AG09309 (cell line): ENCODE measurements at regions not wholly inside any gene's neighbourhood (a gene's known extent, or its start where the extent isn't known, plus 50 kb on each side); places are given as distances from the start of the nearest gene placed in this dataset.

ENCODE experiments used
- DNase-seq: peaks from one replicate; pipeline ENCODE4 v3.0.0-alpha.2; 2010; ENCODE audit warnings: low read depth
- H3K4me3 ChIP-seq: 2 replicates; pipeline ENCODE4 v1.5.1; 2011; ENCODE audit warnings: mild to moderate bottlenecking, low read depth, low read length, moderate library complexity; ENCODE audit not compliant: control insufficient read depth
- TF ChIP-seq, protein P1 (sequence below): IDR thresholded peaks from 2 replicates; pipeline ENCODE4 v1.5.1; 2011; ENCODE audit warnings: mild to moderate bottlenecking, low read depth, low read length, inconsistent platforms; ENCODE audit not compliant: insufficient read depth, control insufficient read depth; ENCODE audit errors: missing control alignments

DNA sequence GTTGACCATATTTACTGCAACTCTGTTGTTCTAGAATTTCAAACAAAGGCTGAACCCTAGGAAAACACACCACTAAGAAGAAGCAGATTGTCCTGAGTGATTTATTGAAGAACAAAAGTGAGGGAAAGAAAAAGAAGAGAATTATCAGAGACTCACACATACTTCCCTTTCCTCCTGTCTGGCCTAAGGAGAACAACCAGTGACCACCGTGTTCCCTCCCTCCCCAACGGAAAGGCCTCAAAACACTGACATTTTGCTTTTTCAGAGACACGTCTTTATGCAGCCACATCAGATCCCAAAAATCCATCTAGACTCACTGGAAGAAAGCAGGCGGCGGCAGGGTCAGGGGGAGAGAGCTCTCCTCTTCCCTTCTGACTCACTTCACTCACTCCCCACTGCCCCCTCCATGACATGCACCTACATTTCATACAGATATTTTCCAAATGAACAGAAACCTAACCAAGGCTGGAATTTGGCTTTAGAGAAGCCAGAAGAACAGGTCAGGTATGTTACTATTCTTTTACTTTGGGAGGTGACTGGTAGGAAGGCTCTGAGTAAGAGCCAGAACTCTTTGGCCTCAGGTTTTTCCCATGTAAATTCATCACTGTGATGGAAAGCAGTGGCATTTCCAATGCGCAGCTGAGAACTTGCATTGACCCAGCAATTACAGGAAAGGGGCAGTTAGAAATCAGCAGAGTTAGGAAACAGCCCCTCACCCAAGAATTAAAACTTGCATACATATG is 169.9 kb downstream of the BCL11A start:
- H3K4me3 ChIP-seq = no peak overlapping the region
- TF ChIP-seq, protein P1, sequence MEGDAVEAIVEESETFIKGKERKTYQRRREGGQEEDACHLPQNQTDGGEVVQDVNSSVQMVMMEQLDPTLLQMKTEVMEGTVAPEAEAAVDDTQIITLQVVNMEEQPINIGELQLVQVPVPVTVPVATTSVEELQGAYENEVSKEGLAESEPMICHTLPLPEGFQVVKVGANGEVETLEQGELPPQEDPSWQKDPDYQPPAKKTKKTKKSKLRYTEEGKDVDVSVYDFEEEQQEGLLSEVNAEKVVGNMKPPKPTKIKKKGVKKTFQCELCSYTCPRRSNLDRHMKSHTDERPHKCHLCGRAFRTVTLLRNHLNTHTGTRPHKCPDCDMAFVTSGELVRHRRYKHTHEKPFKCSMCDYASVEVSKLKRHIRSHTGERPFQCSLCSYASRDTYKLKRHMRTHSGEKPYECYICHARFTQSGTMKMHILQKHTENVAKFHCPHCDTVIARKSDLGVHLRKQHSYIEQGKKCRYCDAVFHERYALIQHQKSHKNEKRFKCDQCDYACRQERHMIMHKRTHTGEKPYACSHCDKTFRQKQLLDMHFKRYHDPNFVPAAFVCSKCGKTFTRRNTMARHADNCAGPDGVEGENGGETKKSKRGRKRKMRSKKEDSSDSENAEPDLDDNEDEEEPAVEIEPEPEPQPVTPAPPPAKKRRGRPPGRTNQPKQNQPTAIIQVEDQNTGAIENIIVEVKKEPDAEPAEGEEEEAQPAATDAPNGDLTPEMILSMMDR = no peak
- no peak for DNase-seq

DNA sequence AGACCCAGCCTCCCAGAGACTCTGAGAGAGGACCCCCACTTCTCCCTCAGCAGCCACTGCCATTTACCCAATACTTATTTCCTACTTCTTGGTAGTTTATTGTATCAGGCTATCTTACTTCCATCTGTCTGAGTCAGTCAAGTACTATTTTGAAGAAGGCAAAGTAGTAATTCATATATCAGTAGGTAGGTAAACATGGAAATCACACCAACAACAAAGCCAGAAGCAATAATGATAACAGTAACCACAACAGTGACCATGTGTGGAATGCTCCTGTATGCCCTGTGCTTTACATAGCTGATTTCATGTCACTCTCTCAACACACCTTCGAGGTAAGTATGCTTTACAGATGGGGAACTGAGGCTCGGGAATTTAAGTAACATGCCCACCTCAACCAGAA is 173.0 kb downstream of the BCL11A start:
- no peak overlapping the region for H3K4me3 ChIP-seq
- DNase-seq = no peak
- TF ChIP-seq, protein P1 = no peak

DNA sequence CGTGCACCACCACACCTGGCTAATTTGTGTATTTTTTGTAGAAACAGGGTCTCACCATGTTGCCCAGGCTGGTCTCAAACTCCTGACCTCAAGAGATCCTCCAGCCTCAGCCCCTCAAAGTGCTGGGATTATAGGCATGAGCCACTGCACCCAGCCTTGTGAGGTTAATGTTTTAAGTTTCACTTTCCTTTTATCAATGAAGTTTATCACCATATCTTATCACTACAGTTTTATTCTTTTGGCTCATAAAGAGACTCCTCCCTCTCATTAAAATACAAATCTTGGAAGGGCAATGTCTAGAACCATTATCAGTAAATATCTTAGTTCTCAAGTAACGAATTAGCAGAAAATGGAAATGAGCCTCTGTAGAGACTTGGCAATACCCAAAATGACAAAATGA is 173.8 kb downstream of the BCL11A start:
- TF ChIP-seq, protein P1 = no peak
- no peak for DNase-seq
- no peak overlapping the region for H3K4me3 ChIP-seq

DNA sequence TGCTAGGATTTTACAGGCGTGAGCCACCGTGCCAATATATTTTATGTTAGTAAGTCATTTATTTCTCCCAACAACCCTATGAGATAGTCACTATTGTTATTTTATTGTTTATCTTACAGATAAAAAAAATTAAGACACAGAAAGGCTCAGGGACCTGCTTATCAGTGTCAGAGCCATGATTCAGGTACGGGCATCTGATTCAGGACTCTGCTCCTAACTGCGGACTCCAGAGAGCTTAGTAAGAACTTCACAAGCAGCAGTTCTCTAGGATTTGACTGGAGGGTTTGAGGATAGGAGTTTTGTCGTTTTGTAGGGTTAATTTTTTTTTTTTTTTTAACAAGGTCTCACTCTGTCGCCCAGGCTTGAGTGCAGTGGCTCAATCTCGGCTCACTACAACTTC is 174.2 kb downstream of the BCL11A start:
- TF ChIP-seq, protein P1 = no peak
- DNase-seq = no peak
- no peak overlapping the region for H3K4me3 ChIP-seq

DNA sequence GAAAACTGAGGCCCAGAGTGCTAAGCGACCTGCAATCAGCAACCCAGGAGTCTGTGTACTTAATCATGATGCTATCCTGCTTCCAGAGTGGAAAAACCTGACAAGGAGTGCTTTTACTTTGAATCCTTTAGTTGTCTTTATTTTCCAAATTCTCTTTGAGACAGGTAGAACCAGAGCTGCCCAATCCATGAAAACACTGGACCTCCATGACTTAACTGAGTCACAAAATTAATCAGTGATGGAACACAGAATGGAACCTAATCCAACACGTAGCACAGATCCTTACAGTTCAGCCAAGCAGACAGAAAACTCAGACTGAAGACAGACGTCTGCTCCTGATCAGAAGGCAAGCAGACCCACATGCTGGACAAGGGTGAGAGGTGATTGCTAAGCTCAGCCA is 175.6 kb downstream of the BCL11A start:
- DNase-seq = no peak
- no peak overlapping the region for H3K4me3 ChIP-seq
- TF ChIP-seq, protein P1 = no peak

DNA sequence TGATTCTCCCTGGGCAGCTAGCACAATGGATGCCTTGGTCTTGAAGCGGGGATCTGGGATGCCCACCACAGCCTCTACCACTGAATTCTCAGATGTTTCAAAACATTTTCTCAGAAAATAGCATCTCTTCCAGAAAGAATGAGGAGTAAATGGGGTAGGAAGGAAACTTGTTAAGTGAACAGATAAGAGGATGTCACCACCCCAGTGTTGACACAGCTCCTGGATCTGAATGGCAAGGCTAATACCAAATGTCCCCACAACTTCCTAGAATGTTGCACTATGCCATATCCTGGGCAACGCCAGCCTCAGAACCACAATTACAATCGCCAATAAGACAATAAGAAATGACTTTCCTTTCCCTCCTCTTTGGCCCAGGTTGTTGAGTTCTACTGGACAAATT is 177.2 kb downstream of the BCL11A start:
- TF ChIP-seq, protein P1 = no peak
- H3K4me3 ChIP-seq = no peak overlapping the region
- DNase-seq = no peak
